HG02943 (cell line): ENCODE measurements at regions not wholly inside any gene's neighbourhood (a gene's known extent, or its start where the extent isn't known, plus 50 kb on each side); places are given as distances from the start of the nearest gene placed in this dataset.
"Not testable (repeated sequence)": the region's sequence is repeated elsewhere in the genome, so short reads cannot be mapped to it uniquely, and the experiment has no call there.

Experiments
- ATAC-seq: cut with Tn5 transposase; IDR thresholded peaks from one replicate; pipeline ENCODE4 v1.9.1; 2021; ENCODE audit warnings: mild to moderate bottlenecking, low read depth, moderate library complexity; ENCODE audit not compliant: unreplicated experiment

DNA sequence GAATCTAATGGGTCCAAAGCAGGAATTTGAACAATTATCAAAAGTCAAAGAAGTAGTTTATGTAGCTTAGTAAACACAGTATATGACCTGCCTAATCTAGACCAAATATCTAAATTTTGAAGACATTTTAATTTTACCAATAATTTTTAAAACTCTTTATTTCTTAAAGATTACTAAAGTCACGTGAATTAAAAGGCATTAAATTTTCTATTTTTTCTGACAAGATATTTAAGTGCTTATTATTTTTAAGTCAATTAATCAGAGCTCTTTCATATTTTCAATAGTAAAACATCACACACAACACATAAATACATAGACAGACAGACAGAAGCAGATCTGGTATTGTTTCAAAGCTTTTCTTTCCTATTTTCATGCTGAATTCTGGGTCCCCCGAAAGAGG is 89.5 kb downstream of the ZNF467 start:
- ATAC-seq = no peak

DNA sequence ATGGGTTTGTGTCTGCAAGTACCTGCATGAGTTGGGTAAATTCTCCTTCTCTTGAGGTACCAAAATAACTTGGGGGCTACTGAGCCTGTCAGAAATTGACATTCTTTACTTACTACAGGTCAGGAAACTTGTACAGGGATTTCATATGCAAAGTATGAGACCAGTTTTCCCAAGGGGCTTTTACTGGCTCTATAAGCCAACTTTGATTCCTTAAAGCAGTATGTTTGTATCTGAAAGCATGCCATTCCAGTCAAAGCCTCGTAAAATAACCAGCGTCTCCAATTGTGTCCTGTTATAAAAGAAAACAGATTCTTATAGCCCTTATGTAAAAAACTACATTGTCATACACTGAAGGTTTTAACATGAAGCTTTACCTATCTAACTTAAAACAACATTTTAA is 90.2 kb downstream of the ZNF467 start:
- no peak for ATAC-seq

DNA sequence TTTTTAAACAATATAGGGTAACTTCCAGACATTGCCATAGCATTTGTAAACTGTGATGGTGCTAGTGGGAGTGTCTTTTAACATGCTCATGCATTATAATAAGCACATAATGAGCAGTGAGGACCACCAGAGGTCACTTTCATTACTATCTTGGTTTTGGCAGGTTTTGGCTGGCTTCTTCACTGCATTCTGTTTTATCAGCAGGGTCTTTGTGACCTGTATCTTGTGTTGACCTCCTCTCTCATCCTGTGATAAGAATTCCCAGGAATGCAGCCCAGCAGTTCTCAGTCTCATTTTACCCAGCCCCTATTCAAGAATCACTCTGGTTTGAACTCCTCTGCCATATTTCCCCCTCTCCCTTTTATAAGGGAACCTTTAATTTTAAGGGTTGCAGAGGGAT is 91.3 kb downstream of the ZNF467 start:
- ATAC-seq = no peak

DNA sequence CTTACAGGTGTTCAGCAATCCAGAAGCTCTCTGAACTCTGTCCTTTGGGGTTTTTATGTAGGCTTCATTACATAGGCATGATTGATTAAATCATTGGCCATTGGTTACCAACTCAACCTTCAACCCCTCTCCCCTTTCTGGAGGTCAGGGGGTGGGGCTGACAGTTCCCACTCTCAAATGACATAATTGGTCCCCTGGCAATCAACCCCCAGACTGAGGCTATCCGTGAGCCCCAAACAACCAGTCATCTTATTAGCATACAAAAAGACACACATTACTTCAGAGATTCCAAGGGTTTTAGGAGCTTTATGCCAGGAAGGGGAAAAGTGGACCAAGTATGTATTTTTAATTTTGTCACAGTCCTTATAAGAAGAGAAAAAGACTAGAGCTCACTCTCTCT is 92.1 kb downstream of the ZNF467 start:
- ATAC-seq = no peak

DNA sequence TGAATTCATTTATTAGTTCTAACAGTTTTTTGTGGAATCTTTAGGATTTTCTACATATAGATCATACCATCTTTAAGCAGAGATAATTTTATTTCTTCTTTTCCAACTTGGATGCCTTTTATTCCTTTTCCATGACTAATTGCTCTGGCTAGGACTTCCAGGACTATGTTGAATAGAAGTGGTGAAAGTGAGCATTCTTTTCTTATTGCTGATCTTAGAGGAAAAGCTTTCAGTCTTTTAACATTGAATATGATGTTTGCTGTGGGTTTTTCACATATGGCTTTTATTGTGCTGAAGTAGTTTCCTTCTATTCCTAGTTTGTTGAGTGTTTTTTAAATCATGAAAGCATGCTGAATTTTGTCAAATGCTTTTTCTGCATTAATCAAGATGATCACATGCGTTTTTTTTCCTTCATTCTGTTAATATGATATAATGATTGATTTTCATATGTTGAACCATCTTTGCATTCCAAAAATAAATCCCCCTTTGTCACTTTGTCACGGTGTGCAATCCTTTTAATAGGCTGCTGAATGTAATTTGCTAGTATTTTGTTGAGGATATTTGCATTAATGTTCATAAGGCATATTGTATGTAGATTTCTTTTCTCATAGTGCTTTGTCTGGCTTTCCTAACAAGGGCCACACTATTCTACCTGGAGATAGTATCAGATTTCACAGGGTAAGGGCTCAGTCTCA is 92.9 kb downstream of the ZNF467 start:
- ATAC-seq = no peak

DNA sequence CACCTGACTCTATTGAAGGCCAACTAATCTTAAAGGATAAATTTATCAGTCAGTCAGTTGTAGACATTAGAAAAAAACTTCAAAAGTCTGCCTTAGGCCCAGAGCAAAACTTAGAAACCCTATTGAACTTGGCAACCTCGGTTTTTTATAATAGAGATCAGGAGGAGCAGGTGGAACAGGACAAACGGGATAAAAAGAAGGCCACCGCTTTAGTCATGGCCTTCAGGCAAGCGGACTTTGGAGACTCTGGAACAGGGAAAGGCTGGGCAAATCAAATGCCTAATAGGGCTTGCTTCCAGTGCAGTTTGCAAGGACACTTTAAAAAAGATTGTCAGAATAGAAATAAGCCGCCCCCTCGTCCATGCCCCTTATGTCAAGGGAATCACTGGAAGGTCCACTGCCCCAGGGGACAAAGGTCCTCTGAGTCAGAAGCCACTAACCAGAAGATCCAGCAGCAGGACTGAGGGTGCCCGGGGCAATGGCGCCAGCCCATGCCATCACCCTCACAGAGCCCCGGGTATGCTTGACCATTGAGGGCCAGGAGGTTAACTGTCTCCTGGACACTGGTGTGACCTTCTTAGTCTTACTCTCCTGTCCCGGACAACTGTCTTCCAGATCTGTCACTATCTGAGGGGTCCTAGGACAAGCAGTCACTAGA is 98.5 kb downstream of the ZNF467 start:
- not testable (repeated sequence) for ATAC-seq

DNA sequence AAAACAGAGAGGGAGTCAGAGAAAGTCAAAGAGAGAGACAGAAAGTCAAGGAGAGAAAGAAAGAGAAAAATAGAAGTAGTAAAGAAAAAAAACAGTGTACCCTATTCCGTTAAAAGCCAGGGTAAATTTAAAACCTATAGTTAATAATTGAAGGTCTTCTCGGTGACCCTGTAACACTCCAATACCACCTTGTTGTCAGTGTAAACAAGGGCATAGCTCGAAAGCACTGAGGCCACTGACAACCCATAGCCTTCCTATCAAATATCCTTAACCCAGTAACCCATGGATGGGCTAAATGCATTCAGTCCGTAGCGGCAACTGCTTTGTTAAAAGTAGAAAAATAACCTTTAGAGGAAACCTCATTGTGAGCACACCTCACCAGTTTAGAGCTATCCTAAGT is 100.4 kb downstream of the ZNF467 start:
- no peak for ATAC-seq

DNA sequence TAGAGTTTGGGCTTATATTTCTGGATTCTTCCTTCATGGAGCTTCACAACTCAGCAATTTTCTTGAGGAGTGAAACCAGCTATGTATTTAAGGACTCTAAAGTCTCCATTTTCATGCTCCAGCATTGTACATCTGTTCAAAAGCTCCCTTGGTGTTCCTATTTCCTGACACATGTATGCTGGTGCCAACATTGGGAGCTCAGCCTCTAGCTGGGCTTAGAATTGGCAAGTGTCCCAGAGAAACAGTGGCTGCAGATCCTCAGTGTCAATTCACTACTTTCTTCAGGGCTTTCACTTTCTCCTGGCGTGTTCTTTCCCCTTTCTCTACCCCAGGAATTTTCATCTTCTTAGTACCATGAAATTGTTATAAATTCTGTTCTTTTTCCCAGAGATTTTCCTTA is 103.1 kb downstream of the ZNF467 start:
- no peak for ATAC-seq

DNA sequence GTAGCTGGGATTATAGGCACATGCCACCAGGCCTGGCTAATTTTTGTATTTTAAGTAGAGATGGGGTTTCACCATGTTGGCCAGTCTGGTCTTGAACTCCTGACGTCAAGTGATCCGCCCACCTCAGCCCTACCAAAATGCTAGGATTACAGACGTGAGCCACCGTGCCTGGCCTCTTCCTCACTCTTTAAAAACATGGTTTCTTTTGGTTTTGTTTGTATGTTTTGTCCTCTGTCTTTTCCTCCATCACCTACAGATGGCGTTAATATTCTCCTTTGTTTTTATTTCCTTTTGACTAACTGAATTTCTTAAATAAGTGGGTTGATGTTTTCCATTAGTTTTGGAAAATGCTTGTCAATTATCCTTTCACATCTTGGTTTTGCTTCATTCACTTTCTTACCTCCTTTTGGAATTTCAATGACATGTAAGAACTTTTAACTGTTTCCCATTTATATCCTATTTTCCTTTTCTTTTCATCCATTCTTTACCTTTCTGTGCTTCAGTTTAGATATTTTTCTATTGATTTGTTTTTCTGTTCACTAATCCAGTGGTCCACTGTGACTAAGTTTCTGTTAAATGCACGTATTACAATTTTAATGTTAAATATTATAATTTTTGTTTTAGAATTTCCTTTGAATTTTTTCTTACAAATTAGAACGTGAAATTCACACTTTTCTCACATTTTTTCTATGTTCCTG is 104.1 kb downstream of the ZNF467 start:
- no peak for ATAC-seq

DNA sequence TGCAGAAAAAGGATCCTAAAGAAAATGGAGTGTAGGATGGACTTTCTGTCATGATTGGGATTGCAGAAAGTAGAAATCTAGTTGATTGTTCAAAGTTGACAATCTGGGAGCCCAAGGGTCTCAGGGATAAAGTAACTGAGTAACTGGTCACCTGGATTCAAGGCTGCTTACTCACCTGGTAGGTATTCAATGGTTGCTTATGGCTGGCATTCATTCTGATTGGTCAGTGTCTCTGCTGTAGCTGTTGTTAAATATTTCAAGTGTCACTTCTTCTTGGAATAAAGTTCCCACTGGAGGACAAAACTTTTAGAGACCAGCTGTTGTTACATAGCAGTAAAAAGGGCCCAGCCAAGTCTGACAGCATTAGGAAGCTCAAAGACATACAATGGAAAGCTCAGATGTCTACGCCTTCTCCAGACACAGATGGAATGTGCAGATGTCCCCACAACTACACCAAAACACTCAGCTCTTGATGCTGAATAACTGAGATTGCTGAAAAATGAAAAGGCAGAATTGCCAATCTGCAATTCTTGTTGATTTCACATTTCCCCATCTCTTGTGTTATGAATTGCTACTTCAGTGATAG is 106.9 kb downstream of the ZNF467 start:
- no peak for ATAC-seq

DNA sequence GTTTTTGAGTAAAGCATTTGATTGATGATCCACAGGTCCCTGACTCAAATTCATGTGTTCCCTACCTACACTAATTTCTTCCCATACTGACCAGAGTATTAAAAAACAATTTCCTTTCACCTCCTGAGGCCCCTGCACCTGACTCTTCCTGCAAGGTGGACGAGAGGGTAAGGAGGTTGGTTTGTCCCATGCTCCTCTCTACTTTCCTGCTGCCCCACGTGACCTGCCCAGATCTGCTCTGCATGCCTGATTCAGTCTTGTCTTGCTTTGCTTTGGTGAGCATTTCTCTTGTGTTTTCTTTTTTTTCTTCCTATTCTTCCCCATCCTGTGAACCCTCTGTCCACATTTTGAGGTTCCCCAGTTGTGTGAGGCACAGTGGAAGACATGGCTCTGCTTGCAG is 107.8 kb downstream of the ZNF467 start:
- not testable (repeated sequence) for ATAC-seq

DNA sequence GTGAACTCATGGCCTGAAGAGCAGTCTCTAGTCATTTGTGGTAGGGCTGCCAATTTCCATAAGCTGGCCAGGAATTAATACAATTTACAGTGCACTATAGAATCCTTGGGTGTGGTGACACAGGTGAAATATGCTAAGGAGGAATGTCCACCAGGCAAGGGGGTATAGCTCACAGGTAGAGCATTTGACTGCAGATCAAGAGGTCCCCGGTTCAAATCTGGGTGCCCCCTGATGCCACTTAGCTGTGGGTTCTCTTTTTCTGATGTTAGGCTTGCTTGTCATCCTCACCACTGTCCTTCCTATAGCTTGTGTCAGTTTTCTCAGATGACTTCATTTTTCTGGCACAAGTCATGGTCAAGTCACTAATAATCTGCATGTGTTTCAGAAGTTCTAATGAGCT is 108.7 kb downstream of the ZNF467 start:
- no peak for ATAC-seq

DNA sequence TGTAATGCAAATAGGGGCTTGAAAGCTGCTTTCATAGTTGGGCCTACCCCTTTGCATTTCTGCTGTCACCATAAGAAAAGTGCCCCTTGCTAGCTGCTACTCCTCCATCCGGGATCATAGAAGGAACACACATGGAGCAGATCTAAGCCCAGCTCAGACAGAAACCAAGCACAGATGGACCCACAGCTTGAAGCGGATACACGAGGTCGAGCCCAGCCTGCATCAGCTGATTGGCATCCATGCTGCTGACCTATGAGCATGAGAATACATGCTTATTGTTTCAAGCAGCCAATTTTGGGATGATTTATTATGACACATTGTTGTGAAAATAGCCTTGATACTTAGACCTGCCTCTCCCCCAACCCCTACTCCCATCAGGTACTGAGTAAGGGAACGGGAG is 109.2 kb downstream of the ZNF467 start:
- no peak for ATAC-seq

DNA sequence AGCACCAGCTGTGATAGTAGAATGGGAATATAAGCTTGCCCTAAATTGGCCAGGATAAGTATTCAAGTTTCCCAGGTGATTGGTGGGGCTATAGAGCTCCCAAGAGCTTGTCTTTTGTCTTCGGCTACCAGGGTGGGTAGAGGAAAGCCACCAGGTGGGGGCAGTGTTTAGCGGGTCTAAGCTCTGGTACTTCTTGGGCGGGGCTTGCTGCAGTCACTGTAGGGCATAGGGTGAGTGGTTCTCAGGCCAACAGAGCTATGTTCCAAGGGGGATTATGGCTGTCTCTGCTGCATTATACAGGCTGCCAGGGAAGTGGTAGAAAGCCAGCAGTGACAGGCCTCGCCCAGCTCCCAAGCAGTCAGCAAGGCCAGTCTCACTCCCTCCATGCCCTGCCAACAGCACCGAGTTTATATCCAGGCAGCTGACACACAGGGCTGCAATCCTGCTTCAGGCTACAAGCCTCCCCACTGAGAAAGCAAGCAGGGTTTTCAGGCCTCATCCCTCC is 110.7 kb downstream of the ZNF467 start:
- ATAC-seq = peak; percentile 77

DNA sequence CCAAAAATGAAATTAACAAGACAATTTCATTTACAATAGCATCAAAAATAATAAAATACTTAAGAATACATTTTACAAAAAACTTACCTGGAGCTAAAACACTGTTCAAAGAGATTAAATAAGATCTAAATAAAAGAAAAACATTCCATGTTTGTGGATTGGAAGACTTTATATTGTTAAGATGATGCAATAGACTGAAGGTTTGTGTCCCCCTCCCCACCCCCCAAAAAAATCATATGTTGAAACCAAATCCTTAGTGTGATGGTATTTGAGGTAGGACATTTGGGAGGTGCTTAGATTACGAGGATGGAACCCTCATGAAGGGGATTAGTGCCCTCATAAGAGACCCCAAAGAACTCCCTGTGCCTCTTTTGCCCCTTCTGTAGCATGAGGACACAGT is 117.6 kb downstream of the ZNF467 start:
- no peak for ATAC-seq

DNA sequence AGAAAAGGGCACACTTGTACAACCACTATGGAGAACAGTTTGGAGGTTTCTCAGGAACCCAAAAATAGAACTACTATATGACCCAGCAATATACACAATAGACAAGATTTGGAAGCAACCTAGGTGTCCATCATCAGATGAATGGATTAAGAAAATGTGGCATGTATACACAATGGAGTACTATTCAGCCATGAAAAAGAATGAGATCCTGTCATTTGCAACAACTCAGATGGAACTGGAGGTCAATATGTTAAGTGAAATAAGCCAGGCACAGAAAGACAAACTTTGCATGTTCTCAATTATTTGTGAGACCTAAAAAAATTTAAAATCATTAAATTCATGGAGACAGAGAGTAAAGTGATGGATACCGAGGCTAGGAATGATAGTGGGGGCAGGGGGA is 118.8 kb downstream of the ZNF467 start:
- no peak for ATAC-seq

DNA sequence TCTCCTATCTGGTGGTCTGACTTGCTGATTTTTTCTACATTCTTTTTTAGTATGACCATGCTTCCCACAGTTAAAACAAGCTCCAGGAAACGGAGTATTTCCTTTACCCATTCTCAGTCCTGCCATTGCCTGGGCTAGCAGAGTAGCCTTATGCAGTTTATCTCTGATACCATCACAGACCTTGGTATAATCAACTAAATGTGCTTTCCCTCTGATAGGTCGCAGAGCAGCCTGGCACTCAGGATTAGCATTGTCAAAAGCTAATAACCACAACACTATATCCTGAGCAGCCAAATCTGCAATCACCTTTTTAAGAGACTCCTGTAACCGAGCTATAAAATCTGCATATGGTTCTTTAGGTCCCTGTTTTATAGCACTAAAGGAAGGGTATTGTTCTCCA is 123.2 kb downstream of the ZNF467 start:
- not testable (repeated sequence) for ATAC-seq

DNA sequence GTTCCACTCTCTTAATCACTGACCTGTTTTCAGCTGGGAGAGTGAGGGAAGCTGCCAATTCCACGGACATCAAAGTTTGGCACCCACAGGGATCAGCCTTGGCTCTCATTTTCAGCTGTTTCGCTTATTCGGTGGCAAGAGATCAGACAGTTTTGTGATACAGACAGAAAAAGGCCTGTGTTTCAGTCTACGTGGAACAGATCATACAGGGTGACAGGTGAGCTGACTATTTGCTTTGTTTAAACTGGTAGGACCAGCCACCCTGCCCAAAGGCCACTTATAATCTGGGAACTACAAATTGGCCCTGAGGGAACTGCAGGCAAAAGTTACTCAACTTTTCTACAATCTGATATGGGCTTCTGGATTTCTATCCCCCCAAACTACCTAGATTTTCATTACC is 128.6 kb downstream of the ZNF467 start:
- ATAC-seq = no peak

DNA sequence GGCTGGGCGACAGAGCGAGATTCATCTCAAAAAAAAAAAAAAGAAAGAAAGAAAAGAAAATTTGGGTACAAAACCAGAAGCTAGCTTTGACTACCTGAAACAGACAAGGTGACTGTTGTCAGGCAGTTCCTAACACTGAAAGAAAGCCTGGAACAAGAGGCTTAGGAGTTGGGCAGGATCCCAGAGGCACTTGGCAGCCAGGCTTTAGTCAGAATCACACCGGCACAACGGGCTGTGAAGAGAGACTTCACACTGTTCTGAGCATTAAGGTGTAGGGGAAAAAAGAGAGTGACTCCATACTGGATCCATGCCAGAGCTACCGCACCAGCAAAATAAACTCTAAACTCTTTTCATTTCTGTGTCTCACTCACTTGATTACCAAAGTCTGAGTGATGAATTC is 130.8 kb downstream of the ZNF467 start:
- ATAC-seq = no peak

DNA sequence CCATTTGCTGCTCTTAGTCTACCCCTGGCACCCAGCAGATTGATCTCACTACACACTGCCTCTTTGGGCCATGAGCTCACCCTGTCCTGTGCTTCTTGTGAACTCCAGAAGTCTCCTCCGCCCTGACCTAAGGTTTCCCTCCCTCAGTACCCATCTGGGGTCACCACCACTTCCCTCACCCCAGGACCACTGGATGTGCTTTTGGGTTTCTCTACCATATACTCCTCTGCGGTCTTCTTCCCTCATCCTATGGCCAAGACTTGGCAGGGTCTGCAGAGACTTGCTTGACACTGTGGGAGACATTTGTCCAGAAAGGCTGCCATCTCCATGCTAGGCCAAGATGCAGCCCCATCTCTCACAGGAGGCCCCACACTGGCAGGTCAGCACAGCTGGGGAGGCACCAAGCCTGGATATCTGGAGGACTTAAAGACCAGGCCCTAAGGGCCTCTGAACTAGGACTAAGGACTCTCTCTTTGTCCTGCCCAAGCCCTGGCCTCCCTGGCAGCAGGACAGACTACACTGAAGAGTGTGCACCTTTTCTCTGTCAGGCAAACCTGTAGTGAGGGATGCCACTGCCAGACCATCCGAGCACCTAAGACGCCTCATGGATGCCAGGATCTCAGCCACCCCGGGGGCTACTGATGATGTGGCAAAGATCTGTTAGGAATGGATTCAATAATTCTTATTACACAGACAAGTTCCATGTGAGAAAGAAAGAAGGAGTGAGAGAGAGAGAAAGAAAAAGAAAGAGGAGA is 134.6 kb downstream of the ZNF467 start:
- ATAC-seq = no peak
